ENCODE measurements at regions not wholly inside any gene's neighbourhood (a gene's known extent, or its start where the extent isn't known, plus 50 kb on each side); places are given as distances from the start of the nearest gene placed in this dataset.

- no peak for TF ChIP-seq CTCF (IDR thresholded peaks at IDR 0.05)
- no peak for TF ChIP-seq POLR2A (IDR thresholded peaks at IDR 0.05)
- no peak for TF ChIP-seq POLR2AphosphoS5 (IDR thresholded peaks at IDR 0.05)
- TF ChIP-seq EP300 (IDR thresholded peaks at IDR 0.05; ENCODE audit: low read depth), result no peak
These were observed 124.4 kb upstream of the MRPS22 start for GRCh38 chr3:139219463-139219862.
